SK-N-SH (cell line): ENCODE measurements at regions not wholly inside any gene's neighbourhood (a gene's known extent, or its start where the extent isn't known, plus 50 kb on each side); places are given as distances from the start of the nearest gene placed in this dataset.

ENCODE experiments used
- CTCF ChIA-PET: fragments of 300-600, 350-600 bp; formaldehyde crosslinking; extraction: SDS; loops from one replicate; lab custom pipeline; 2021; lab: Yijun Ruan, JAX
- POLR2A ChIA-PET: fragments of 350-600 bp; sonication (Branson Sonifier 250); formaldehyde crosslinking; extraction: SDS; loops from one replicate; lab custom pipeline; 2020; ENCODE audit warnings: antibody characterized with exemption, inconsistent platforms; lab: Yijun Ruan, JAX
- DNase-seq: peaks from one replicate; pipeline ENCODE4 v3.0.0; 2012
- H2AFZ ChIP-seq: fragments of 200-600 bp; sonication (generic); 2 replicates; pipeline ENCODE4 v1.8.1; 2016; ENCODE audit warnings: antibody characterized with exemption, mild to moderate bottlenecking, low read depth
- H3F3A ChIP-seq: fragments of 200-600 bp; sonication (generic); replicated peaks from 2 replicates; pipeline ENCODE3; 2016; ENCODE audit warnings: antibody characterized with exemption, mild to moderate bottlenecking; ENCODE audit not compliant: insufficient read depth
- H3K27ac ChIP-seq, 2 experiments: fragments of 200-500 bp in 1 of 2; fragments of 200-600 bp in 1 of 2; sonication (Bioruptor generic) in 1 of 2; sonication (generic), shearing (Covaris generic) in 1 of 2; 2 replicates each; pipeline versions ENCODE4 v1.5.1 to v1.6.1; 2014 to 2016; ENCODE audit warnings: low read depth in 2 of 2, inconsistent platforms in 1 of 2, low read length in 1 of 2, mild to moderate bottlenecking in 1 of 2, mixed read lengths in 1 of 2
- H3K27me3 ChIP-seq: fragments of 200-600 bp; sonication (generic), shearing (Covaris generic); 2 replicates; pipeline ENCODE4 v1.6.1; 2016; ENCODE audit warnings: mixed run types; ENCODE audit not compliant: insufficient read depth
- H3K36me3 ChIP-seq, 2 experiments: fragments of 200-500 bp in 1 of 2; fragments of 200-600 bp in 1 of 2; sonication (Bioruptor generic) in 1 of 2; sonication (generic) in 1 of 2; replicated peaks in 1 of 2; 2 replicates each; pipeline versions ENCODE3 to v1.5.1; 2014 to 2016; ENCODE audit warnings: low read length in 1 of 2, mild to moderate bottlenecking in 1 of 2; ENCODE audit not compliant: insufficient read depth in 2 of 2, control insufficient read depth in 1 of 2
- H3K4me1 ChIP-seq, 2 experiments: fragments of 200-500 bp in 1 of 2; fragments of 200-600 bp in 1 of 2; sonication (Bioruptor generic) in 1 of 2; sonication (generic), shearing (Covaris generic) in 1 of 2; 2 replicates each; pipeline versions ENCODE4 v1.5.1 to v1.6.1; 2014 to 2016; ENCODE audit warnings: low read depth in 1 of 2, low read length in 1 of 2, mixed run types in 1 of 2; ENCODE audit not compliant: insufficient read depth in 2 of 2, control insufficient read depth in 1 of 2
- H3K4me2 ChIP-seq: fragments of 200-600 bp; sonication (generic), shearing (Covaris generic); 2 replicates; pipeline ENCODE4 v1.6.1; 2017; ENCODE audit warnings: mixed run types
- H3K4me3 ChIP-seq, 2 experiments: fragments of 200-500 bp in 1 of 2; fragments of 200-600 bp in 1 of 2; sonication (Bioruptor generic) in 1 of 2; sonication (generic), shearing (Covaris generic) in 1 of 2; 2 replicates each; pipeline versions ENCODE4 v1.5.1 to v1.8.1; 2014 to 2016; ENCODE audit warnings: low read depth in 2 of 2, inconsistent platforms in 1 of 2, low read length in 1 of 2, mild to moderate bottlenecking in 1 of 2, mixed read lengths in 1 of 2, moderate library complexity in 1 of 2
- H3K79me2 ChIP-seq: fragments of 200-600 bp; sonication (generic); 2 replicates; pipeline ENCODE4 v1.8.1; 2017; ENCODE audit warnings: mild to moderate bottlenecking; ENCODE audit not compliant: insufficient read depth
- H3K9ac ChIP-seq: fragments of 200-600 bp; sonication (generic); 2 replicates; pipeline ENCODE4 v1.6.1; 2017; ENCODE audit warnings: mixed run types
- H3K9me2 ChIP-seq: fragments of 200-600 bp; sonication (generic); 2 replicates; pipeline ENCODE4 v1.6.1; 2017; ENCODE audit warnings: mixed run types
- H3K9me3 ChIP-seq: fragments of 200-600 bp; sonication (generic); 2 replicates; pipeline ENCODE4 v1.6.1; 2017; ENCODE audit warnings: mixed run types, mild to moderate bottlenecking, moderate library complexity
- H4K20me1 ChIP-seq: fragments of 200-600 bp; sonication (generic); 2 replicates; pipeline ENCODE4 v1.6.1; 2017; ENCODE audit warnings: mild to moderate bottlenecking, mixed run types; ENCODE audit not compliant: insufficient read depth
- TAF1 ChIP-seq: IDR thresholded peaks from 2 replicates; pipeline ENCODE4 v1.6.1; 2012; ENCODE audit warnings: low read depth, mild to moderate bottlenecking, low read length, moderate library complexity, borderline replicate concordance
- YY1 ChIP-seq: IDR thresholded peaks from 2 replicates; pipeline ENCODE4 v1.4.0; 2012; ENCODE audit warnings: low read depth, mild to moderate bottlenecking
- WGBS: methylation state at CpG from one replicate; pipeline ENCODE4 v1.1.6; 2017; ENCODE audit warnings: low lambda C conversion rate; 5-methylcytosine and 5-hydroxymethylcytosine counted together
- TF ChIP-seq, protein P1 (sequence below): IDR thresholded peaks from 2 replicates; pipeline ENCODE4 v1.4.0; 2012; ENCODE audit warnings: low read depth, borderline replicate concordance
- TF ChIP-seq, protein P2 (sequence below): IDR thresholded peaks from 2 replicates; pipeline ENCODE4 v1.4.0; 2012; ENCODE audit warnings: low read depth
- TF ChIP-seq, protein P3 (sequence below): IDR thresholded peaks from 2 replicates; pipeline ENCODE4; 2012

DNA sequence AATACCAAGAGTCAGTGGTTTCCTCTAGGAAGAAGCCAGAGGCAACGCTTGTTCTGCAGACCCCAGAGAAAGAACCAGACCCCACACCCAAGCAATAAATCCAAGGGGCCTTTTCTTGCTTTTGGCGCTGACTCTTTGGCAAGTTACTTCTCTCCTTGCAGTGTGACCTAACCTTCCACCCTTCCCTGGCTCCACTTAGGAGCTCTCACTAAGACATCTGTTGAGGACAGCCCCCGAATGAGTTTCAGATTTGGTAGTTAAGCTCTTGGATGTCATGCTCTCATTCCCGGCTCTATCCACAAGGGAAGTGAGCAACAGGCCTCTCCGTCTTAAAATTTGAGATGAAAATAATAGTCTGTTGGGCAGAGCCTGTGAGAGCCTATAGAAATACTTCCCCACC is 50.6 kb upstream of the FAM204A start:
- Histone ChIP-seq H3K9me3 (no peaks in the 10 kb centered on the region), H3K9me2 (no peaks in the 10 kb centered on the region), H3K4me3 (no peak overlapping the region), H3K27me3 (no peaks in the 10 kb centered on the region), H3K4me1 (no peaks in the 10 kb centered on the region), H3K9ac (no peak overlapping the region), H3F3A (no peaks in the 10 kb centered on the region), H3K79me2 (no peaks in the 10 kb centered on the region), H4K20me1 (no peaks in the 10 kb centered on the region), H3K36me3 (no peaks in the 10 kb centered on the region), H2AFZ (no peak overlapping the region), H3K4me2 (no peak overlapping the region), H3K27ac (no peak overlapping the region)
- WGBS, result 50% methylated on average over 5 of the region's 5 CpGs
- CTCF ChIA-PET, result interaction anchor here (1.3 kb wide), 1 partner anchor 896 kb away, joined by 3 read pairs; no protein-coding TSS in a partner anchor
- TF ChIP-seq, protein P1, sequence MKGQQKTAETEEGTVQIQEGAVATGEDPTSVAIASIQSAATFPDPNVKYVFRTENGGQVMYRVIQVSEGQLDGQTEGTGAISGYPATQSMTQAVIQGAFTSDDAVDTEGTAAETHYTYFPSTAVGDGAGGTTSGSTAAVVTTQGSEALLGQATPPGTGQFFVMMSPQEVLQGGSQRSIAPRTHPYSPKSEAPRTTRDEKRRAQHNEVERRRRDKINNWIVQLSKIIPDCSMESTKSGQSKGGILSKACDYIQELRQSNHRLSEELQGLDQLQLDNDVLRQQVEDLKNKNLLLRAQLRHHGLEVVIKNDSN, result no peak
- TF ChIP-seq, protein P2, sequence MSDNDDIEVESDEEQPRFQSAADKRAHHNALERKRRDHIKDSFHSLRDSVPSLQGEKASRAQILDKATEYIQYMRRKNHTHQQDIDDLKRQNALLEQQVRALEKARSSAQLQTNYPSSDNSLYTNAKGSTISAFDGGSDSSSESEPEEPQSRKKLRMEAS, result no peak
- TF ChIP-seq YY1 (no peak), TAF1 (no peak)
- TF ChIP-seq, protein P3, sequence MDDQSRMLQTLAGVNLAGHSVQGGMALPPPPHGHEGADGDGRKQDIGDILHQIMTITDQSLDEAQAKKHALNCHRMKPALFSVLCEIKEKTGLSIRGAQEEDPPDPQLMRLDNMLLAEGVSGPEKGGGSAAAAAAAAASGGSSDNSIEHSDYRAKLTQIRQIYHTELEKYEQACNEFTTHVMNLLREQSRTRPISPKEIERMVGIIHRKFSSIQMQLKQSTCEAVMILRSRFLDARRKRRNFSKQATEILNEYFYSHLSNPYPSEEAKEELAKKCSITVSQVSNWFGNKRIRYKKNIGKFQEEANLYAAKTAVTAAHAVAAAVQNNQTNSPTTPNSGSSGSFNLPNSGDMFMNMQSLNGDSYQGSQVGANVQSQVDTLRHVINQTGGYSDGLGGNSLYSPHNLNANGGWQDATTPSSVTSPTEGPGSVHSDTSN, result no peak
- DNase-seq, result no peak
- POLR2A ChIA-PET, result no interaction called here
